GM10266 (cell line): ENCODE measurements at regions not wholly inside any gene's neighbourhood (a gene's known extent, or its start where the extent isn't known, plus 50 kb on each side); places are given as distances from the start of the nearest gene placed in this dataset.

ENCODE experiments used
- DNase-seq: peaks from one replicate; pipeline ENCODE4 v3.0.0; 2012; ENCODE audit errors: extremely low spot score
- CTCF ChIP-seq: IDR thresholded peaks from 2 replicates; pipeline ENCODE4 v1.5.1; 2012; ENCODE audit warnings: mild to moderate bottlenecking, low read depth; ENCODE audit not compliant: control insufficient read depth, insufficient read depth; ENCODE audit errors: missing control alignments

DNA sequence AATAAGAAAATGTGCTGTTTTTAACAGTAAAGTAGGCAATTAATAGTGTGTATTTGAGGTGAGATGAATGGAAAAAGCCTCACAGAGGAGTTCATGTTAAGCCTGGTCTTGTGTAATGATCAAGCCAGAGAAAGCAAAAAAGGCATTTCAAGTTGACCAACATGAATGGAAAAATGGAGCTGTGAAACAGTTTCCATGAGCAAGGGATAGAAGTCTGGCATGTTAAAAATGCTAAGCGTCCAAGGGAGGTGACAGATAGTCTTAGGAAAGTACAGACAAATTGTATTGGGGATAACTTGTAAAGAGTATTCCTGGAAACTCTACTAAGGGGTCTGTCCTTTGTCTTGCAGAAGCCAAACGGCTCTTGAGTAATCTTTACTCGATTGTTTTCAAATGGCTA lies 506.8 kb upstream of the ATXN8OS start:
- no peak for DNase-seq
- TF ChIP-seq CTCF: no peak

- no peak for DNase-seq
- TF ChIP-seq CTCF: no peak
Measured at GRCh38 chr13:69597088-69597487, 510.5 kb upstream of the ATXN8OS start.

- DNase-seq: no peak
- TF ChIP-seq CTCF: no peak
Measured at GRCh38 chr13:69595181-69595580, 512.4 kb upstream of the ATXN8OS start.

DNA sequence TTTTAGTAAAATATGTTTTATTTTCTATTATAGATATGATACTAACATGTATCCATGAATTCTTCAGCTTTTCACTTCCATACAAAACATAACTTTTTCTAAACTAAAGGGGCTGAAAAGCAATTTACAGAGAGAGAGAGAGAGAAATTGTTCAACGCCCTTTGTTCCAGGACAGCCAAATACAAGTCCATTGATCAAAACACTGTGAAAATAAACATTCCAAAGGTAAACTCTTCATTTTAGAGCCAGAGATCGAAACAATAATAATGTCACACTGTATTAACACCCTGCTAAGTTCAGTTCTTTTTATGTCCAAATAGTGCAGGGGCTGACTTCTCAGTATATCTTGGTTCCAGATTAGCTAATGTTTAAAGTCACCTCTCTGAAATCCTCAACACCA lies 516.2 kb upstream of the ATXN8OS start:
- DNase-seq: no peak
- TF ChIP-seq CTCF: no peak

- no peak for DNase-seq
- TF ChIP-seq CTCF: no peak
Measured at GRCh38 chr13:69589531-69590235, 517.9 kb upstream of the ATXN8OS start.

GRCh38 chr13:69585656-69586055 lies 522.0 kb upstream of the ATXN8OS start:
- no peak for DNase-seq
- peak; percentile 0 for TF ChIP-seq CTCF

DNA sequence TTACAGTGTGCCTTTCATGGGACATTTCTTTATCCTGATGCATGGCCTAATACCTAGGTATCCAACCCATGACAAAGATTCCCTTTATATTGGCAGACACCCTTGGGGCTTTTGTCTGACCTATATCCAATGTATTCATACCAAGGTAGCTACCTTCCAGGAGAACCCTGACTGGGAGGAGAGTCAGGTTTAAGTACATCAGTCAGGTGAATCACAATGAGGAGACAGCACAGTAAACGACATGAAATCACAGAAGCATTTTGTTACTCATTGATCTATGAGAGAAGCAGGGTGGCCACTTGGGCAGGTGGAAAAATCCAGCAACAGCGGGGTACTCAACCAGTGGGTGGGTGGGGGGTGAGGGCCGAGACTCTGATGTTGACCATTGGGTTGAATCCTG lies 527.4 kb upstream of the ATXN8OS start:
- no peak for TF ChIP-seq CTCF
- DNase-seq: no peak
